HG02885 (cell line): ENCODE measurements at regions not wholly inside any gene's neighbourhood (a gene's known extent, or its start where the extent isn't known, plus 50 kb on each side); places are given as distances from the start of the nearest gene placed in this dataset.
"Not testable (repeated sequence)": the region's sequence is repeated elsewhere in the genome, so short reads cannot be mapped to it uniquely, and the experiment has no call there.

Source experiments
- ATAC-seq: cut with Tn5 transposase; IDR thresholded peaks from one replicate; pipeline ENCODE4 v1.9.1; 2021; ENCODE audit warnings: mild to moderate bottlenecking; ENCODE audit not compliant: unreplicated experiment, poor library complexity

GRCh38 chr7:79520543-79520942 lies 67.1 kb upstream of the MAGI2 start:
- ATAC-seq = no peak

DNA sequence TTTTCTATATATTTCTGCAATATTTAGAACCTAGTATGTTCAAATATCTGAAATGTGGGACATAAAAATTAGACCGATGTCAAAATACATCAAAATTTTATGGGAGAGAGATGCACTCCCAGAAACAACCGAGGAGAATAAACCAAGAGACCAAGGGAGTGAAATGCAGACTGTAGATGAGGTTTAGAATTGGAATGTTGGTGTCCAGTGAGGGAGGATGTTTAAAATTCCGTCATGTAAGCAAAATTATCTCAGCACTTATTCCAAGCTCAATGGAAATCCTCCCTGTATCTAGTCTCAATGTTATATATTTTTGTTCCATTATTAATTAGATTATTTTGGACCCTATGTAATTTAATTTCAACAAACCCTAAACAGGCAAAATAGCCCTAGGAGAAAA lies 61.9 kb upstream of the MAGI2 start:
- no peak for ATAC-seq

DNA sequence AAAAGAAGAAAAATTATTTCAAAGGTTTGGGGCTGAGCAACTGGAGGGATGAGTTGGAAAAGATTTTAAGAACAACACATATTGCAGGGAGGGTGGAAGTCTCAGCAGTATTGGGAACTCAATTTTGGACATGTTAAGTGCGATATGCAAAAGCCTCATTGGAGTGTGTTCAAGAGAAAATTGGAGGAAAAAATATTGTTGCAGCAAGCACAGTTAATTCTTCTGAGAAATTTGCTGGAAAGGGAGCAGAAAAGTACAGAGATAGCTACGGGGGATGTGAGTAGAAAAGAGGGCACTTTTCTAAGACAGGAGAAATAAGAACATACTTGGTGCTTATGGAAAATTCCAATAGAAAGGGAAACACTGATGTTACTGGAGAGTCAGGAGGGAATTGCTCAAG lies 59.8 kb upstream of the MAGI2 start:
- no peak for ATAC-seq

DNA sequence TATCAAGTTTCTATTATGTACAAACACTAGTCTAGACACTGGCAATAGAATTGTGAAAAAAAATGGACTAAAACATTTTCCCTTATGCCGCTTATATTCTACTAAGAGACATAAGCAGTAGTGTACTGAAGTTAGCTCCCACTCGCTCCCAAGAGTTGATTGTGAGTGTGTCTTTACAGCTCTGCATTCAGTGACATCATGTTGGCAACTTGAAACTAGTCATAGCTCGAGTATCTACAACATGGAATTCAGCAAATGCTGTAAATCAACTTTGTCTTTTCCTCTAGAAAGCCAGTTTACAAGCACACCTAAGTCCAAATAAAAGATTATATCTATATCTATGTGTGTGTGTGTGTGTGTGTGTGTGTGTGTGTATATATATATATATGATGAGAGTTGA lies 58.8 kb upstream of the MAGI2 start:
- no peak for ATAC-seq

GRCh38 chr7:79511056-79511455 lies 57.6 kb upstream of the MAGI2 start:
- ATAC-seq = not testable (repeated sequence)

DNA sequence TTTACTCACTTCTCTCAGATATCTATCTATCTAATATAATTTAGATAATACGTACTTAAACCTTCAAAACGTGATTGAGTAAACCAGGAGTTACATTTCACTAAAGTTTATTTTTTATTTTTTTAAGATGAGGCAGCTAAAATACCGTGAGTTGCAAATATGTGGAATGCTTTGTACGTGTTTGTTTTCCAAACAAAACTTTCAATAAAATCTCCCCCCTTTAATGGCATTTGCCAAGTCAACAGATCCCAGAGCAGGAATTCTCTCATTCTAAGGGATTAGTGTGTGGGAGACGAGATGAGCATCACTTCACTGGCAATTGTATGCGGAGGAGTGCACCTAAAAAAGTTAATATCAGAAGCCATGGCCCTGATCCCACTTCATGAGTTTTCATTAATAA lies 53.7 kb upstream of the MAGI2 start:
- no peak for ATAC-seq

GRCh38 chr7:79506481-79506880 lies 53.0 kb upstream of the MAGI2 start:
- no peak for ATAC-seq

GRCh38 chr7:79504607-79505389 lies 51.3 kb upstream of the MAGI2 start:
- ATAC-seq = no peak
